Endometrium (tissue), 2 donors: ENCODE measurements at regions not wholly inside any gene's neighbourhood (a gene's known extent, or its start where the extent isn't known, plus 50 kb on each side); places are given as distances from the start of the nearest gene placed in this dataset.

Source experiments
- FAIRE-seq: peaks from 2 replicates; lab custom pipeline; 2012; peaks lifted over from hg19 to GRCh38; lab: Jason Lieb, UNC
- donor health status: control.
- donor health status: control.

DNA sequence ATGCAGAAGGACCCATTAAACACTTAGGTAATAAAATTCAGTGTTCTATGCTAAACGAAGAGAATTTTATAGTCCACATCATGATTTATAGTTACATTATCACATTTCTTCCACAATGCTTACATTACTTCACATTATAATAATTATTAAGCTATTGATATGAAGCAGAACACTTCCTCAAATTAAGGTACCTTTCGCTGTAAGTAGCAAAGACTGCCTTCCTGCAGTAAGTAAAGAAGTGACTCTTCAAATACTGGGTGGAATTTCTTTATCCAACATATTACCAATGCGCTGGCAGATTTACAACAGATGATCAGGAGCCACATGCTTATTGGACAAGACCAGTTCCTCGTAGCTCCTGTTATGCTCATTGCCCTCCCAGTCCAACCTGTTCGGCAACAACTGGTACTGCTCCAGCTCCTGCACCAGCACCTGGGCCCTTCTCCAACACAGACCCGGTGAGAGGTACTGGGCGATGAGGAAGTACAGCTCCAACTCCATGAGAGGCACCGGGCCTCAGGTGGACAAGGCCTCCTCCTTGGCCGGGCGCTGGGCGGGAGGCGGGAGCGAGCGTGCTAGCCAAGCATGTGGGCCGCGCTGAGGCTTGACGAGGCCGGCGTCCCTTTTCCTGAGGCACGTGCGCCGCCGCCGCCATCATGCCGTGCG, 210.7 kb upstream of the ATP2B1 start:
- FAIRE-seq = no peak

DNA sequence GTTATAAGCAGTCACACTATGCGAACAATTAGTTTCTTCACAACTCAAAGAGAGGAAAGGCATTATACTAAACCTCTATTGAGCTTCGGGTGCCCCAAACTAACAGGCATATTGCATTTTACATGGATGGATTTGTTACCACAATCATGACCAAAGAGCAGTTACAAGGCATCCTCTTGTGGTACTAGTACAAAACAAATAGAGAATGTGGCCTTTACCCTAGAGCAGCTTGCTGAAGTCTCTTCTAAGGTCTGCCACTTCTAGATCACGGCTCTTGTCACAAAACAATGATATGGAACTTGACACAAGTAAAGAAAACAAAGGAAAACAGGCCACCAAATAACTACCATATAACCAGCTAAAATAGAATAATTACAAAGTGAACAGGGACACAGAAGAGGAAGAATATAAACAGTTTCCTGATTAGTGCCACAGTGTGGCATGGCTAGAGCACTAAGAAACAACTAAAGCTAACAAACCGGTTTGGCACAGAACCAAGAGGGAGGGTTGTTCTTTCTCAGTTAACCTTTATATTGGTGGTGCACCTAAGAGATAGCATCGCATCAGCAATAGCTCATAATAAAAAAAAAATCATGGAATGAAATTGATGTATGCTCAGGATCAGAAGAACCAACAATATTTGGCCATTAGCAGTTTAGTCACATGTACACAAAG, 209.7 kb upstream of the ATP2B1 start:
- no peak for FAIRE-seq

DNA sequence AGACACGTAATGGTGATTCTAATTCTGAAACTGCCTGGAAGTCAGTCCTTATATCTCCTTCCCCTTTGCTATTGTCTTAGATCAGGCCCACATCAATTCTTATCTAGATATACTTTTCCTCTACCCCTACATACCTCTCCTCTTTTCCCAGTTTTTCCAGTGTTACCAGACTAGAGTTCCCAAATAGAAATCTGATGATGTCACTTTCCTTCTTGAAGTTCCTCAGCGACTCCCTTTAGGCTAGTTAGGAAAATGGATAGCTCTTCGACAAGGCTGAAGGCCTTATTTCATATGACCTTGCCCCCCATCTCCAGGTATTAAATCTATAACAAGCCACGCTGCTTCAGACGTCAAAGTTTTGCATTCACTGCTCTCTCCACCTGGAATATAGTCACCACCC, 201.1 kb upstream of the ATP2B1 start:
- FAIRE-seq = no peak

DNA sequence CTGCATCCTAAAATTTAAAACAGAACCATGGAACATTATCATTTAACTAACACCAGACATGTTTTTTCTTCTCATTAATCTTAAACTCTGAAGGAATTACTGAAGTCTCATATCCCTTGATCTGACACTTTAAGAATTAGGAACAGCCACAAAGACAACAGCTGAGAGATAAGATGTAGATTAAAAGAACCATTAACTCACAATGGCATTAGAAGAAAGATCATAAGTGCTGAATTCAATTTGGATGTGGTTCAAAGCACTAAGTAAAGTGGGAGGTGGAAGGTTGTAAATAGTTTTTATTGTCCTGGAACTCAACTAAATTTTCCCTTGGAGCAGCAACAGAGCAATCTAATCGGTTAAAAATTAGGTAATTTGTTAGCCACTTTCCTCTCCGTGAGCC, 199.0 kb upstream of the ATP2B1 start:
- peak; percentile 99 for FAIRE-seq

DNA sequence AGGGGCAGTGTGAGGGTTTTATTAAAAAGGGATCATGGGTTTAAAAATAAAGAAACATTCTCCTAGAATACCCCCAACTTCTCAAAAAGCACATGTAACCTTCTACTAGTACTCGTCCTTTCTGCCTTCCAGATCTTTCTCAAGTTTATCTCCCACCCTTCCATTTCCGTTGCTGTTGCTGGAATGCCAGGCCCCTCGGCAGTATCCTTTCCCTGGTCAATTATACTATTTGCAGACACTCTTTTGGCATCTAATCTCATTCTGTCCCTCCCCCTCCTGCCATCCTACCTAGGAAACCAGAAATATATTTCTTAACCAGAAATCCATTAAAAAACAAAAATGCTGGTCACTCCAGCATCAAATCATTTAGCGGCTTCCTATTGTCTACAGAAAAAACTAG, 198.2 kb upstream of the ATP2B1 start:
- no peak for FAIRE-seq

DNA sequence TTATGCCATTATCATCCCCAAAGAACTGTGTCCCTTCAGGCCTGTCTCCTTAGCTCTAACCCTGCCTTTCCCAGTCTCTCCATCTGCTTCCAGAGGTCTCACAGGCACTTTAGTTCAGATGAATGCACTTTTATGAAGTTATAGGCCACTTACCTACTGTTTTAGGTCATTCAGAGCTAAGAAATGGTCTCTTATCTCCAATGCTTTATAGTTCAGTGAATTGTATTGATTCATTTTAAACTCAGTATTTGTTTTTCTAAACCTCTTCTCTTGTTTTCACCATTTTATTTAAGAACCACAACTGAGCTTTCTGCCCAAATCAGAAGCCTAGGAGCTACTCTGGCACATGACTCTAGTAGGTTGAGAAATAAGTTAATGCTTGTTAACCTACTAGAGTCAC, 197.5 kb upstream of the ATP2B1 start:
- no peak for FAIRE-seq

DNA sequence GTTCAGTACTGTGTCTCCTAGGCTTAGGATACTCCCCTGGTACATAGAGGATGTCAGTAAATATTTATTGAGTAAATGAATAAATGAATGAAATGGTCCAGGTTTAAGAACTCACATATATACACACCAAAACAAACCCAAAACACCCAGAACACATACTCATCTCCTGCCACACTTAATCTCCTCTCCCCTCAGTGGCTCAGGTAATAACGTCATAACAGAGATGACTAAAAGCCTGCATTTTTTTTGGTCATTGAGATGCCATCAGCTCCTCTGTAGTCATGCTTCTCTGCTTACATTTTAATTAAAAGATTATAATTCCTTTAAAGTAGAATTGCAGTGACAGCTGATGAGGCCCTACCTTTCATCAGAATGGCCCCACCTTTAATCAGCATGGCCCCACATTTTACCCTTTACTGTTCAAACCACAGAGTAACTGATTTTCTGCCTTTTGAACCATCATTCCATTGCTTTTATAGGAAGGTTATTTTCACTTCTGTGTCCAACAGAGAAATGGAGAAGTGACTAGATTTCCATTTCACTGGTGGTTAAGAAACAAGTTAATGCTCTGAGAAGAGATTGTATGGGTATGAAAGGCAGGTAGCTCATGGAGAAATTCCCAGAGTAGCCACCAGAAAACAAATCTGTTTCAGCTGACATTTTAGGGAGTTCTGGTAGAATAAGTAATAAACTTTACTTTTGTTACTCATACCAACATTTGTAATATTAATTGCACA, 193.4 kb upstream of the ATP2B1 start:
- no peak for FAIRE-seq

DNA sequence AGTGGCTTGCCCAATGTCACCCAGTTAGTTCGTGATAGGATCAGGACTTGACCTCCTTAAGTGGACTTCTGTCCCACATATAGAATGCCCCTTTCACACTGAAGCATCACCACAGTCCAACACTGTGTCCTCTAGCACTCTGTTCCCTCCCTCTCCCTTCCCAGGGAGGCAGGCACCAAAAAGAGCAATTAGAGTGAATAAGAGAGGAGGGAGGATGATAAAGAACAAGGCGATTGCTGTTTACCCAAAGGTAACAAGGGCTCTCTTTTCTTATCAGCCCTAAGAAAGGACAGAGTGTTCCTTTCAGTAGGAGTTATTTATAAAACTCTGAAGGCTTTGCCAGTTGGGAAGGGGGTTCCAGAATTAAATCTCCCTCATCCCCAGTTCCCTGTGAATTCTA, 192.7 kb upstream of the ATP2B1 start:
- FAIRE-seq = no peak

DNA sequence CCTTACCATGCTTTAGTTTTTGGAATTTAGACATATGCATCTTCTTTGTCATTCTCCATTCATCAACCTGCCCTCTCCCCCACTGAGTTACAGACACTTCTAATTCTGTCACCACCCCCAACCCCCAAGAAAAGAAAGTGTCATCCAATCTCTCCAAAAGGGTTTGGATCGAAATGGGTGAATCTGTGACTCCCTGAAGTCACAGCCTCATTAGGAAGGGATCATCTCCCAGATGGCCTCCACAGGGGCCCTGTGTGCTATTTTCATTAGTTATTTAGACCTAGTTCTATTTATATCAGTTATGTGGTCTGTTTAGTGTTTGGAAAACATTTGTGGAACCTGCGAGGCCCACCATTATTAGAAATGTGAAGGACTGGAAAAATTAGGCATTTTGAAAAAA, 191.0 kb upstream of the ATP2B1 start:
- no peak for FAIRE-seq

DNA sequence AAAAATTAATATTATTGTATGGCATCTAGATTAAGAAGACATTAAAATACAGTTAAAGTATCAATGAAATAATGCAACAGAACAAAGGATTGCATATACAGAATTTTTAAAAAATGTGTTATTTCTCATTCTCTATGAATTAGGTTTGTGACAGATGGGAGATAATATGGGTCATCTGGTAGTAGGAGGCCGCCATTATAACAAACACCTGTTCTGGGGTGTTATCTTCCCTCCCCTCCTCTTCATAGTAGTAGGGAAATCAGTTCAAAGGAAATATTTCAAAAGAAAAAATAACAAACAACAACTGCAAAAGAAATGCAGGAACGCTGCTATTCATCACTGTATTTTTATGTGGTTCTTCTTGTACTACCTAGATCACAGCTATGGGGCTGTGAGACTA, 187.0 kb upstream of the ATP2B1 start:
- FAIRE-seq = no peak

DNA sequence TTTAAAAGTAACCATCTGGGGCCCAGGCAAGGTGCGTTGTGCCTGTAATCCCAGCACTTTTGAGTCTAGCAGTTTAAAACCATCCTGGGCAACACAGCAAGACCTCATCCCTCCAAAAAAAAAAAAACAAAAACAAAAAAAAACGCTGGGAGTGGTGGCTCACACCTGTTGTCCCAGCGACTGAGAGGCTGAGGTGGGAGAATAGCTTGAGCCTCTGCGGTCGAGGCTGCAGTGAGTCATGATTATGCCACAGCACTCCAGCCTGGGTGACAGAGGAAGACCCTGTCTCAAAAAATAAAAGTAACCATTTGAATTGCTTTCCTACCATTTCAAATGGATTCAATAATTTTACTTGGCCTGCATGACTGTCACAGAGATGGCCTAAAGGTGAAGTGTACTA, 186.5 kb upstream of the ATP2B1 start:
- FAIRE-seq = no peak

DNA sequence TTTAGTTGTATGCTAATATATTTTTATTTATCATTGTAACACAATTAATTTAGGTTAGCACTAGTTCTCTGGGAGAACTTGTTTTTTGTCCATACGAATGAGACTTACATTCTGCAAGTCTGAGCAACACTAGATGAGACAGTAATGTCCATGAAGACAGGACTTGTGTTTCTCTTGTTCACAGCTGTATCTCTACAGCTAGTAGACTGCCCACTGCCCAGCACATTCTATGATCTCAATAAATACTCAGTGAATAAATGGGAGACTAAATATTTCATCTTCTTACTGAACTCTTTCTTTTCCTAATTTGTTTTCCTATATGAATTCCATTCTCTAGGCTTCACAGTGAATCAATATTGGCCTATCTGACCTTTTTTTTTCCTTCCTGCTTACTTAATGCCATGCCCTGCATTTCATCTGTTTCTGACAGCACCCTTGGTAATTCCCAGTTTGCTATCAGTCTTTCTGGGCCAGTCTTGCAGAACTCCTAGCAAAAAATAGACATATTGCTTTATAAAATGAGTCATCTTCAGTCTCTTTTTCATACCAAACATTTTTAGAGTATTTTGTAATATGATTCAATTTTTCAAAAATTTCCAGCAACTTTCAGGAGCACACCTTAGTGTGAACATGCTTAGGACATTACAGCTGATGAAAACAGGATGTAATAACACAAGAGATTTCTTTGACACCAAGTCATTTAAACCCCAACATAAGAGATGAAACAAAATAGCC, 185.5 kb upstream of the ATP2B1 start:
- no peak for FAIRE-seq

DNA sequence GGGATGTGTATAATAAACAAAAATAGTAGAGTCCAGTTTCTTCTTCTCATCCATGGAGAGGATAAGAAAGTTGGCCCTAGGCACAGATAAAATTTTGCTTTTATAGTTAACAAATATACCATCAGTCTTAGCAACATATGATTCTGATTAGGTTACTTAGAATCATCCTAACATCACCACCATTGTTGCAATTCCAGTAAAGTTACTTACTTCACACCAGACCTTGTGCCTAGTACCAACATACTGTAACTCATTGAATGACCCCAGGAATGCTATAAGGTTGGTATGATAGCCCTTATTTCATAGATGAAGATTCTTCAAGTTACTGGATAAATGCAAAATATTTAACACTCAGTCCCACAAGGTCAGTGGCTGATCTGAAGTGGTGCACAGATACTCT, 183.8 kb upstream of the ATP2B1 start:
- FAIRE-seq = no peak

DNA sequence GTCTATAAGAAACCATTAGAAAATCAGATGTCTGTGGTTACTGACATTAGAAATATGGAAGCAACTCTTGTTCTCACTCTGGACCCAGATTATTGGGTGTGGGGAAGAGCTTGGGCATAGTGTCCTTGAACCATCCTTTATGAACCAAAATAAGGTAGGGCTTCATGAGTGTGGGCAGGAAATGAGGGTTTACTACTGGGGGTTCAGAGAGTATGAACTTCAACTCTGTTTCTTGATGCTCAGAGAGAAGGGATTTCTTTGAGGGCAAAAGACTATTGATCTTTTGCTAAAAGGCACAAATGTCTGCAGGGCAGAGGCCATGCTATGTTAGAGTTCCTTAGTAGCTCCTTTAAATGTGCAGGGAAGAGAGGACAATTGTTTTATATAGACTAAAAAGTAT, 183.3 kb upstream of the ATP2B1 start:
- FAIRE-seq = no peak

DNA sequence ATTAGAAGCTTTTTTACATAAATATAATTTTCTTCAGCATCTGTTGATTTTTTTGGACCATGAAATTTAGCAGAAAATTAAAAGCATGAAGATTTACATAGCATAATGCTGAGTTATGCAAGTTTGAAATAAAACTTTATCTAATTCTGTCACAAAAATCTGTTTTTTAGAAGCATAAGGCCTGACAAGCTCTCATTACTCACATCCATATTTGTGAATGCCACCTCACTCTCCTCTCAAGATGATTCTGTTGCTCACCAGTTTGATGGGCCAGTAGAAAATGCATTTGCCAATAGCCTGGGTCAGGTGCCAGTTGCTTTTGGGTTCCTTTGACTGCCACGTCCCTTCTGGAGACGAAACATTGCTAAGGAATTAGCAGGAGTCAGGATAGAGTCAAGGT, 181.5 kb upstream of the ATP2B1 start:
- FAIRE-seq = no peak

DNA sequence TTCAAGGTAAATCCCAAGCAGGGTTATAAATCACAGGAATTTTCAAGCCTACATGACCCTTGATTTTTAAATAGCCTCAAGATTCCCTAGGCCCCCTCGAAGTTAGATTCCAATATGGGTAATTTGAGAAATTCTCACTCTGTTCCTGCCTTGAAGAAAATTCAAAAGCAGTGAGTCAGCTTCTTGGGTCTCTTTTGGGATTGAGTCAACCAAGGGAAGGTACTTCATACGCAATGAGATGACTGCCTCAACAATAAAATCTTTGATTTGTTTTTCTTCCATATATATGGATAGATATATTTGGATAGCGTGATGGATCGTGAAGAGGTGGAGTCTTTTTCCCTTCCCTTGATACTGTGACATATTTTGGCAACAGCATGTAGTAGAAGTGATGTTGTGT, 180.4 kb upstream of the ATP2B1 start:
- FAIRE-seq = no peak

DNA sequence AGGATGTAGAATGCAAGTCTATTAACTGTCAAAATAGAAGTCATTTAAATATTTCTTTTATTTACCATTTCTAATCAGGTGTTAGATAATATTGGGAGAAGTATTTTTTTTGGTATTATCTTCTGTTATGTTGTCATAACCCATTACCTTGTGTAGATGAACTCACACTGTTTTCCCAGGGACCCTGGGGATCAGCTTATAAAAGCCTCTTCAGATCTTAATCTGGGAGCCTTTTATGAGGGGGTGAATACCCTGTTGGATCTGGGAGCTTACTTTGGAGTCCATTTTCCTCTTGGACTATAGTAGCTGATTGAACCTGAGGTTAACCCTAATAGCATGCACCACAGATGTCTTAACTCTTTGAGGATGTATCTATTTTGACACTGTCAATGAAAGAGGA, 176.3 kb upstream of the ATP2B1 start:
- no peak for FAIRE-seq

DNA sequence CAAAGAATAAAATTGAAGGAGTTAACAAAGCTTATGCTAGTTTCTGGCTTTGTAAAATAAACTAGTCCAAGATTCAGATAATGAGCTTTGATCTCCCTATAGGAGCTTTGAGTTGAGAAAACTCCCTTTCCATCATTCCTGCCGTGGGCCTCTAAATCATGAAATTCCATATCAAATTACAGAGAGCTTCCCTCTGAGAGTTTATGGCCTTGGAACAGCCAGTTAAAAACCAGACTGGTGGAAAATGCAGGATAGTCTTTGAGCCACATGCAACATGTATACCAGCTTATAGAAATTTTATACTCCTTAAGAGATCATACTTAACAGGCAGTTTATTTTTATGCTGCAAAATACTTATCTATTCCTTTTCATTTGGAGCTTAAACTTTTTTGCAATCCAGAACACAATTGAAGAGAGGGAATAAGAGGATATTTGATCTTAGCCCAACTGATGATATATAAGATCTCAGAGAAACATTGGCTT, 175.8 kb upstream of the ATP2B1 start:
- FAIRE-seq = no peak

DNA sequence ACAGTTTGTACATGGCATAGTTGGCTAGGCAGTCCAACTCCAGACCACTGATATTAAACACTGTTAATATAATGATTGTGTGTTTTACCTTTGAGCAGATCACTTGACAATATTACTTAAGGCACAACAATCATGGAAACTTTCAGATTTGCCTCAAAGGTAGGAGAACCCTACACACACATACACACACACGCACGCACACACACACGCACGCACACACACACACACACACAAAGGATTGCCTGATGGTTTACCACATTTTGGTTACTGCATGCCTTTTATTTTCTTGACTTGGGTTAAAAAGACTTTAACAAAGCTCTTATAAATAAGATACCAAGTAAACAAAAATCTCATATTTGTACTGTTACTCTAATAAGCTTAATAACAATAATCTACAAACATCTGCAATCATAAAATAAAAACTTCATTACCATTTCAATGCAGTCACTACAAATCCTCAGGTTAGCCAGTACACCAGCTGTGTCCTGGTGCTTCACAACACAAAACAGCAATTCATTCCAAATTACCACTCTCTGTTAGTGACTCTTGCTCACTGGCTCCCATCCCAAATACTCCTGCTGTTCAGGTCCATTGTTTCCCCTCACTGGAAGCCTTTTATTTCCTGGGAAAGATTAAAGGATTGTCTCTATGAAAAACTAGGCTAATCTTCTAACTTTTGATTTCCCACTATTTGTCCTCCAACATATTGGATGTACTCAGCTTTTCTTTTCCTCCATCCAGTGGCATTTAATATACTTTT, 175.2 kb upstream of the ATP2B1 start:
- FAIRE-seq = no peak

DNA sequence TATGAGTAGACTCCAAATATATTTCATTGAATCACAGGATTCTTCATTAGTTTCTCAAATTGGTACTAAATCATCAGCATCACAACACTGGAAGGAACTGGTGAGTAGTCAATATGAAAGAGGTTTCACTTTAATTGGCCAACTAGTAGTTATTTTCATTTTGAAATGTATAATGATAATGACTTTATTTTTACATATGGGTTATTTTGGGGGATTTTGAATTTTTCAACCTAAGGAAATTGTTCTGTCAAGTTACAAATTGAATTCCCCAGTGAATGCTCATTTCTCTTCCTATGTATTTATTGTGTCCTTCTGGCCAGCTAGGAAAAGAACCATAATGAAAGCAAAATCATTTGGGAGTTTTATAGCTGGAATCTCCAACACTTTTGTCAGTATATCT, 174.2 kb upstream of the ATP2B1 start:
- FAIRE-seq = no peak

DNA sequence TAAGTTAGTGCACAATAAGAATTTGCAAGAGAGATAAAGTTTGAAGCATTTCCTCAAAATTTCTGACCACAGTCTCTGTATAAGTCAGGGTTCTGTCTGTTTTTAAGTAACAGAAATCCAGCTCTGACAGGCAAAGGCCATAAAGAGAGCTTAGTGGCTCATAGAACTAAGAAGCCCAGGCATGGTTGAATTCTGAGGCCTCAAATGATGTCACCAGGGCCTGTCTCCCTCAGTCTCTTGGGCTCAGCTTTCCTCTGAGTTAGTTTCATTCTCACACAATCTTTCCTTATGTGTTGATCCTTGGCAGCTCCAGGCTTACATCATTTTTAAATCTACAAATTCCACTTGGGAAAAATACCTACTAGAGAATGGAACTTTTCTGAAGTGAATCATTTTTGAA, 173.4 kb upstream of the ATP2B1 start:
- no peak for FAIRE-seq
